HG02981 (cell line): ENCODE measurements at regions not wholly inside any gene's neighbourhood (a gene's known extent, or its start where the extent isn't known, plus 50 kb on each side); places are given as distances from the start of the nearest gene placed in this dataset.

ENCODE experiments used
- ATAC-seq: cut with Tn5 transposase; IDR thresholded peaks from one replicate; pipeline ENCODE4 v1.9.1; 2021; ENCODE audit warnings: mild to moderate bottlenecking, moderate library complexity; ENCODE audit not compliant: unreplicated experiment

- ATAC-seq, result no peak
These were observed 121.9 kb downstream of the EMP1 start for GRCh38 chr12:13318231-13319015.

GRCh38 chr12:13316587-13317246 is 120.2 kb downstream of the EMP1 start:
- ATAC-seq, result no peak

GRCh38 chr12:13313886-13314285 is 117.4 kb downstream of the EMP1 start:
- ATAC-seq, result no peak

GRCh38 chr12:13311551-13311950 is 115.0 kb downstream of the EMP1 start:
- ATAC-seq, result no peak

- ATAC-seq, result no peak
These were observed 110.8 kb downstream of the EMP1 start for GRCh38 chr12:13307143-13307816.

GRCh38 chr12:13304924-13305323 is 108.4 kb downstream of the EMP1 start:
- ATAC-seq, result no peak

GRCh38 chr12:13299457-13299856 is 102.9 kb downstream of the EMP1 start:
- ATAC-seq, result no peak

- no peak for ATAC-seq
These were observed 96.6 kb downstream of the EMP1 start for GRCh38 chr12:13293096-13293495.

- no peak for ATAC-seq
These were observed 93.2 kb downstream of the EMP1 start for GRCh38 chr12:13289653-13290289.

GRCh38 chr12:13288937-13289652 is 92.6 kb downstream of the EMP1 start:
- no peak for ATAC-seq

- no peak for ATAC-seq
These were observed 92.0 kb downstream of the EMP1 start for GRCh38 chr12:13288501-13288900.

- ATAC-seq, result no peak
These were observed 87.3 kb downstream of the EMP1 start for GRCh38 chr12:13283867-13284266.

- ATAC-seq, result no peak
These were observed 86.3 kb downstream of the EMP1 start for GRCh38 chr12:13282861-13283260.

- ATAC-seq, result peak; percentile 68
These were observed 81.8 kb downstream of the EMP1 start for GRCh38 chr12:13278249-13278787.

GRCh38 chr12:13277293-13277692 is 80.8 kb downstream of the EMP1 start:
- no peak for ATAC-seq

- ATAC-seq, result no peak
These were observed 78.9 kb downstream of the EMP1 start for GRCh38 chr12:13275241-13276085.

GRCh38 chr12:13273850-13274249 is 77.3 kb downstream of the EMP1 start:
- ATAC-seq, result no peak

GRCh38 chr12:13273097-13273496 is 76.6 kb downstream of the EMP1 start:
- ATAC-seq, result no peak

- ATAC-seq, result no peak
These were observed 74.3 kb downstream of the EMP1 start for GRCh38 chr12:13270817-13271216.
